Hematopoietic multipotent progenitor cell treated with erythropoietin and hydrocortisone succinate and interleukin-3 and kit ligand, for 17 days (in vitro differentiated cells): ENCODE measurements at regions not wholly inside any gene's neighbourhood (a gene's known extent, or its start where the extent isn't known, plus 50 kb on each side); places are given as distances from the start of the nearest gene placed in this dataset.

Experiments
- DNase-seq: peaks from one replicate; pipeline ENCODE4 v3.0.0-alpha.2; 2015; ENCODE audit warnings: low spot score

DNA sequence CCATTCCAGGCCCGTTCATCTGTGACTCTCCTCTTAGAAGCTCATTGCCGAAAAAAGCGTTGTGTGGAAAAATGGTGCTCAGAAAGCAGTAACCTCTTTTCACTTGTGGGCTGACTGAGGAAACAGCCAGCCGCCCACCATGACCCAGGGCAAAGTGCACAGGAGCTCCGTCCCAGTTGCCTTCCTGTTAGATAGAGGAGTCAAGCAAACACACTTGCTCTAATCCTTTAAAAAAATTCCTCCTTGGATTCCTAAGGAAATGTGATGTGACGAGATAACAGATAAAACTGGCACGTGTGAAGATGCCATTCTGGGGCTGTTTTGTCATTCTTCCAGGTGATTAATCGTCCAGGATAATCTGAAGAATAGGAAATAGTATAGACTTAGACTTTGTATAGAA is 396.8 kb upstream of the DDHD1 start:
- no peak for DNase-seq

DNA sequence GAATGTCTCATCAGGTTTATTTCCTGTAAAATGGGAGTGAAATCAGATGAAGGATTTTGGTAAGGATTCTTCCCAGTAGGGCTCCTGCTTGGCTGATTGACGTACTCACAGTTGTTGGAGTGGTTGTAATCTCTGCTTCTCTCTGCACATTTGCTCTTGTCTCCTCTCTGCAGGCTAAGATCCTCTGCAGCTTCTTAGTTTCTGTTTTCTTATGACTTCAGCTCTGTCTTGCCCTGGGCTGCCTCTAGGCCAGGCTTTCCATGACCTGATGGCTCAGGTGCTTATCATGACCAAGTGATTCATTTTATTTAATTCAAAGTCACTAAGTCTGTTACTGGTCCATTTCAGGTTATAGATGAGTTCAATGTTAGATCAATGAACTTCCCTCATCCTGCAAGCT is 394.5 kb upstream of the DDHD1 start:
- DNase-seq: no peak

DNA sequence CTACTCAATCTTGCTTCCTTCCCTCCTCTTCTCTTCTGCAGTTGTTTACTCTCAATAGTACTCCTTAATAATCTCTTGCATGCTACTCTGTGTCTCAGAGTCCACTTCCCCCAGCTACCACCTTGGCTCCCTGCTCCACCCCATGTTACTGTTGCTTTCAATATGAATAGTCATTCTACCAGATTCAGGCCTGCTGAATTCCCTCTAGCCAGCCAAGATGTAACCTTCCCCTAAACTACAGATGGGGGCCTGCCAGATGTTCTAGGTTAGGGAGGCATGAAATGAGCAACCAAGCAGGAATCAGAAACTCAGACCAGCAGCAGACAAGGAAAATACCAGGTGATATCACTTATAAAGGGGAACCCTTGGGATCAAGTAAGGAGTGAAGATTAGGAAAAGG is 392.1 kb upstream of the DDHD1 start:
- no peak for DNase-seq

DNA sequence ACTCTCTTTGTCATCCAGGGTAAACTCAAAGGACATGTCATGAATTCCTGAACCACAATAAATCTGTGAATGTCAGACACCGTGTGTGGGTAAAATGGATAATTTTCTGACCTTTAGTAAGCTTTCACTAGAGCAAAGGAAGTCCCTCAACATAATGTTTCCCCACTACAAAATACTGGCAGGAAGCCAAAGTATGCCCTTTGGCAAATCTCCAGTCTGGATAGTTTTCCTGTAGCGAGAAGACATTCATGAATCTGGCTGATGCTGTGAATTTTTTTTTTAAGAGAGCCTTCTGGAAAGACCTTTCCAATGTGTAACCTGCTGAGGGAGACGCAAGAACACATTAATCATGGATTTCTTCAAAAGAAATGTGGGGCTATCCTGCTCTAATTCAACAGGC is 389.6 kb upstream of the DDHD1 start:
- no peak for DNase-seq

DNA sequence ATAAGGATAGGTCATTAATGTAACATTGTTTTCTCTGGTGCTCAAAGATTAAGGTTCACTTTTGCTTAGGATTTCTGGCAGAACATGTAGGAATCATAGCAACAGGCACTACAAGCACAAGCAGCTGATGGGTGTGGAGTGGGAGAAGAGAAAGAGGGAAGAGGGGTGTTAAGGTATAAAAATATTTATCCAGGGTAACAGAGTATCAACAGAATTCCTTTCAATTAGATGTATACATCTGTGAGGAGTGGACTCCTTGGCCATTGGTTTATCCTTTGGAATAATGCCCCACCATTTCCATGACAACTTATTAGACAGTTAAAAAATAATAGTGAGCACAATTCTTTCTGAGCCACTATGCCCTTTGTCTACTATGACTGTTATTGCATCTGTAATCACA is 388.3 kb upstream of the DDHD1 start:
- DNase-seq: no peak

DNA sequence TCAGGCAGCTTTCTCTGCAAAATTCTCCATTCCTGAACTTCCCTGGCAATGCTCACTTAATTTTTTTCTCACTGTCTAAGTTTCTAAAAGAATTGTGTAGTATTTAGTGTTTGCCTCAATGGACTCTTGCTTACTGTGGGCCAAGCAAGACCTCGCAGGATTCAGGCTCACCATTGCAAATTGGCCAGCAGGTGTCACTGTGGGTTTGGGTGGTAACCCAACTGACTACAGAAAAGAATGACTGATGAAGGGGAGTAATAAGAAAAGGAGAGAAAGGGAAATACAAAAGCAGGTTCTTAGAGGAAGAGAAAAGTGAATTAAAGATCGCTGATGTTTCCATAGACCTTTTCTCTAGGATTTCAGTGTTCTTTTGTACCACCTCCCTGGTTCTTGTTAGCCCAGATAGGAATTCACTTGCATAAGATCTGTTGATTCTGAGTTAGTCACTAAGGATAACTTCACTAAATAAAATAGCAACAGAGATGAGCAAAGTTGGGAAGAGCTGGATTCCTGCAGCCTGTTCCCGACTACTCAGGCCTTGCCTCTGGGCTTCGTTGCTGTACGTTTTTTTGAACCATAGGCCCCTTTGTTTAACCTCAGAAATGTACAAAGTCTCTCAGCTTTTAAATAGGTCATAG is 386.5 kb upstream of the DDHD1 start:
- no peak for DNase-seq

DNA sequence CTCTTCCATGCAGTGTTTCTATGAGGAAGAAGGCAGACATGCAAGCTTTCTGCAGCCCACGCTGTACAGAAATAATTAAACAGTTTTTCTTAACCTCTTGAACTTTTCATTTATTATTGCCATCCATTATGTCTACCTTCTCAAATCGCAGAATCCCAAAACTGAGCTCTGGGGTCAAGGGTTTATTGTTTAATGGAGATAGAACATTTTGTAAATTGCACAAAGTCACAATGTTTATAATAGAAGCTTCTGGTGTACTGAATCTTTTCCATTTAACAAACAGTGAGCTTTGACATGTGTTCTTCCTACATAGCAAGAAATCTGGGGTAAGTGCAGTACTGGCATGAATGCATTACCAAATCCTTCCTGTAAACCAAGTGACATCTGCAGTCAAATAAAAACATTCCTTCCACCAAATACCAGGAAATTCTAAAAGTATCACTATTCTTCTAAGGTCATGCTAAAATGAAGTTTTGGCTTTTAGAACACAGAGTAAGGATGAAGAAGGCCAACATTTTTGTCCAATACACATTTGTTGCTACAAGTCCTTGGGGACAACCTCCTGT is 385.3 kb upstream of the DDHD1 start:
- DNase-seq: no peak

DNA sequence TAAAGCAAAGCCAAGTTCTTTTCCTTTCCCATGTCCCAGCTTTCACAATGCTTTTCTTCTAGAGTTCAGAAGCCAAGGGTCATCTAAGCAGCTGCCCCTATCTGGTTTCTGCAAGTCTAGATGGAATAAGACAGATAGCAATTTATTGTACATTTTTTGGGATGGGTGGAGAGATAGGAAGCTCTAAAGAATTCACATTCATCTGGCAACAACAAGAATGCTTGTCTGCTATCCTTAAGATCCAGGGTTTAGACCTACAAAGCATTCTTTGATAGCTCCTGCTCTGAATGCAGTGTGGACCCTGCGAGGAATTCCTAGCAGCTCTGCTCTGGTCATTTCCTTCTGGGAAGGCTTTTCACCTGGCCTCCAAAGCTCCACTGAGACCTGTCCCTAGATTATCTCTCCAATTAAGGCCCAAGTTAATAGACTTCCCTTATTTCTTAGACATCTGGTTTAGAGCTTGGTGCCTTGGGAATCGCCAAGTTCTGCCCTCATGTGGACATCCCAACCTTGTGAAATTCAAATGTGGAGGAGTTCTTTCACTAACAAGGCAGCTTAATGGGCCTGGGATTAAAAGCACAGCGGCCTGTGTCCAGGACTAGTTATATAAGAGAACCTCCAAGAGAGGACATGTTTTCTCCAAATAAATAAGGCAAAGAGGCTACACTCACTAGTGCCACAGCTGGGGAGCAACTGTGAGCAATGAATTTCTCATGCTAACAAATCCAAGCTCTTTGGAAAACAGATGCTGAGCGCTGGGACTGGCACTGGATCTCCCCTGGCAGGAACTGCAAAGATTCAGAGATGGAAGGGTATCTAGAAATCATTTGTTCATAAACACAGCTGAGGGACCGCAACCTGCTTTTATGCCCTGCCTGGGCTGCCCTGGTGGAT is 384.5 kb upstream of the DDHD1 start:
- no peak for DNase-seq

DNA sequence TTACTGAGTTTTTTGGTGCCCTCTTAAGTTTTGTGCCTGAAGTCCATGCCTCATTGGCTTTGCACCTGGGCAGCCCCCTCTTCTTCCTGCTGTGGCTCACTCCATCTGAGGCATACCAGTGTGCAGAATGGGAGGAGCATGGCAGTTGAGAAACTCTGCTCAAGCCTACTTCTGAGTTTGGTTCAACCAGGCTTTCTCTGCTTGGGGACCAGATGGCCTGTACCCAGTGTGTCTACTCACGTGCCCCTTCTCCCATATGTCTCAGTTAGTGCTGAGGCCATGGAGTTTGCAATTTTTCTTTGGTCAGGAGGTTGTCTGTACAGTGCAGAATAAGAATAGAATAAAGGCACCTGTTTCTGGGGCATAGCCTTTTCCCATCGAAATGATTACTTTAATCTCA is 383.3 kb upstream of the DDHD1 start:
- no peak for DNase-seq

DNA sequence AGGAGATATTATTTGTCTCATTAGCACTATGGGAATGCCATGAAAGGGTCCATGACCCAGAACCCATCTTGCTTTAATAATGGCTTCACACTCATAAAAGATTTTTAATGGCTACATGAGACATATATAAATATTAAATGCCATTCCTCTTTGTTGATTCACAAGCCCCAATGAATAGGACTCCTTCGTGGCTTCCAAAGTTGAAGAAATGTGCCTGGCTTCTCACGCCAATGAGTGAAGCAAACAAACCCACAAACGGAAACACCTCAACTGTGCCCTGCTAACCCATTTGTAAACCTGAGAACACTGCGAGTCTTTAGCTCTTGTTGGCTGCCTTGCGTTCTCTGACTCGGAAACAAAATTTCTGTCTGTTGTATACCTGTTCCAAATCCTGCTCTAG is 381.7 kb upstream of the DDHD1 start:
- no peak for DNase-seq

DNA sequence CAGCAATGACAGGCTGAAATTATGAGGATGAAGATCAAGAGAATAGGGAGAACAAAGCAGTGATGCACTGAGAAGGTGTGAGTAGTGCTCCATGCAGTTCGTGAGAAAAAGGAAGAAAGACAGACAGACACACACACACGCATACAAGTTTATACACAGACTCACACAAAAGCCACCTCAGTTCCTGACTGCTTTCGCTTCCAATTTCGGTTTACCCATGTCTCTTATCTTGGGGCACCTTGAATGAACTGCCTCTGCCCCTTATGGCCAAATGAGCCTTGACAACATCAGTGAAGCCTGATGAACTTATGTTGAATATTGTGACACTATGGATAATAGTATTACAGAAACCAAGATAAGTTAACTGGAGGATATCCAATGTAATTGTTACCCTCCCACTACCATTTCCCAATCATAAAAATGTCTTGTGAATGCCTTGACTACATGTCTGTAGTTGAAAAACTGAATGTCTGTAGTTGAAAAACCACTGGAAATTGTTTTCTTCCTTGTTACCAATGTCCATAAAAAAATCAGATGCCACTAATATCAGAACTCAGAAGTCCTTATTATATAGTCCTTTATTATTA is 380.4 kb upstream of the DDHD1 start:
- no peak for DNase-seq

DNA sequence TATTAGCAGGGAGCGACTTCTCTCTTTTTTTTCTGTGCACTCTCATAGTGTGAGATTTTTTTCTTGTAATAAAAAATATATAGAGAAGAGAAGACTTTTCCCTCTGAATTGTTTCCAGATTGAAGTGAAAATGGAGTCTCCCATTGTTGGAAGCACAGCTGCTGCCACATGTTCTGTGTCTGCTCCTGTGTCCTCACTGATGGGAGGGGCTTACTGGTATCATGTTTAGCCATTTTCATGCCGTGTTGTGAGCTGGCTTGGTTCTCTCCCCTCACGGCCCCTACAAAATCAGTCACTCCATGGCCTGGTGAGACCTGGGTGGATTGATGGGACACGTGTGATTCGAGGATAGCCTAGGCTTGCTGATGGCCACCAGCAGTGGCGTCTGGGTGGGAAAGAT is 379.7 kb upstream of the DDHD1 start:
- no peak for DNase-seq

DNA sequence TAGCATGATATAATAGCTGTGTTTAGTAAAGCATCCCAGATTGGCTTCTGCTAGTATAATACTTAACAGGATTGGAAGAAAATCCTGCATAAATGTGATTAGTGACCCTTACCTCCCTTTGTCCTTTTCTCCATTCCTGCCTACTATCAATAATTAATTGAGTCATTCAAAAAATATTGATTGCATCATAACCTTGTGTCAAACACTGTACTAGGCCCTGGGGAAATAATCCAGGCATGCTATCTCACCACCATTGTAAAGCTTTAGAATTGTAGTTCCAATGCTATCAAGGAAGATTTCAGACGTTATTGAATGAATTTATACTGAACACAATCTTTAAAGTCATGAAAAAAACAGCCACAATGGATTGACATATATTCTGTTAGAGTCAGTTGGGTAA is 378.6 kb upstream of the DDHD1 start:
- no peak for DNase-seq

DNA sequence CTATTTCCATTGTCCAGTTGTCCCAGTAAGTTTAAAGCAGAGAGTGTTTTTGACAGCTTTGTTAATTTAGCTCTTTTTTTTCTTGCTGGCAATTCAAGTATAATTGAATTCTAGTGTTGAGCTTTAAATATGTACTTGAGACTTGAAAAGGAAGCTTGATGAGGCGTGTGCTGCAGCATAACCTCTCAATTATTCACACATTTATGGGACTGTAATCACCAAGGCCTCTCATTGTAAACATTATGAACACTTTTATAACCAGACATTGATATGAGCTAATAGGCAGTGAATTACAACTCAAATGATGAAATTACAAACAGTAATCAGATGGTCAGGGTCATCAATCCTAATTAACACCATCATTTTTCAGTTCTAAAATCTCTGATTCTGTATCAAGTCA is 378.0 kb upstream of the DDHD1 start:
- no peak for DNase-seq

DNA sequence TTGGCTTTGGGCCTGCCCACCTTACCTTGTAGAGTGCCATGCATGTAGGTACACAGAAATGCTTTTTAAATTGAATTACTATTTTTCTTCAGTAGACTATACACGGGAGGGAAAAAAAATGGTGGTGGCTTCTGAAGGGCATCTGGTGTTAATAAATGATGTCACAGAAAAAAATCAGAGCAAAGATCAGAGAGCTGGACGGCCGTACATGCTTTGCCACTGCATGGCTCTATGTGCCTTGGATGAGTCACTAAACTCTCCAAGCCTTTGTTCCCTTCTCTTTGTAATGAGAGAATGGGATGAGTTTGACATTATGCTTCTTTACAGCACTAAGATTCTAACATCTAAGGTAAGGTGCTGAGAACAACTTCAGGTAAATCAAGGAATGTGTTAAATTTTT is 376.4 kb upstream of the DDHD1 start:
- DNase-seq: no peak

DNA sequence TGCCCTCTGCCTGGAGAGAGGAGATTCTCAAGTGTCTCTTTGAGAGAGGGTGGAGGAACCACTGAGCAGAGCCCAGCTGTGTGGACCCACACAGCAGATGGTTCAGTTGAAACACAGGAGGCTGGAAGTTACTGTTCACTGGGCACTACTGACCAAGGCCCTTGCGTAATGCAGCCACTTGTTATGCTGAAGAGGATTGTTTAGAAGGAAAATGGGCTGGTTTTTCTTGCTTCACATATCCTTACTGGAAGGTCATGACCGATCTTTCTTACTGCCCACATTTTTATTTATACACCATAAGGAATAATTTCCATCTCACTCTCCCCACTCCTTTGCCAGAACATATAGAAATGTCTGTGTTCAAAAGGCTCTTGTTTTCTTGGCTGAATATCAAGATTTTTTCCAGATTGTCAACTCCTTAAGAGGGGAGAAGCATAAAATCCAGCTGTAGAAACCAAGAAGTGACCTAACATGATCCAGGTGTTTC is 375.1 kb upstream of the DDHD1 start:
- no peak for DNase-seq

DNA sequence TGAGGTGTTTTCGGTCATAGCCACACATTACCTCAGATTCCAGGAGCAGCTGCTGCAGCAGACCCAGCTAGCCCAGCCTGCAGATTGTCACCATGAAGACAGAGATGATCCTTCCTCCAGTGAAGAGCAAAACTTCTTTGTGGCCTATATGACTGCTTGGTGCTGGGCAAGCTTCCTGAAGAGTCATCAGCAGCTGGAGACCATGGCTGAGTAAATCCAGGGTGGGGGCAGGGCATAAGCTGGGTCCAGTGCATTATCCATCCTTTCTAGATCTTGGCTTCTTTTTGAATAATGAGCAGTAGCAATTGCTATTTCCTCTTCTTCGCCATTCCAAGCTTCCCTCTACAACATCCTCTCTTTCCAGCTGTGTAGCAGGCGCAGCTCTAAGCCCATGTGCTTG is 373.1 kb upstream of the DDHD1 start:
- DNase-seq: no peak

DNA sequence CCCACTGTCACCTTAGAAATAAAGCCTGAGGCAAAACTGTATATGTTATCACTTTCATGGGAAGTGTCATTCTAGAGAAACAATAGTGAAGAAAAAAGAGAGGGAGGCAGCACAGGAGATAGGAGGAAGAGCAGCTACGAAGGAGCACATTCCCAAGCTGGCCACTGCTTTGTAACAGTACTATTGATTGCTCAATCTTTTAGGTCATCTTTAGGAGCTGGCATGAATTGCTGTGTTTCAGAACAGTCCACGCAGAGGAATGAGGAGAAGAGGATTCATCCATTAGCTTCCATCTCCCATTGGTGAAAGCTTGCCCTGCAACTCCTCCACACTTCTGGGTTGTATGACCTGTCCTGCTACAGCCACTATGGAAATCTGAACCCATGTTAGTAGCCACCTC is 372.5 kb upstream of the DDHD1 start:
- DNase-seq: no peak

DNA sequence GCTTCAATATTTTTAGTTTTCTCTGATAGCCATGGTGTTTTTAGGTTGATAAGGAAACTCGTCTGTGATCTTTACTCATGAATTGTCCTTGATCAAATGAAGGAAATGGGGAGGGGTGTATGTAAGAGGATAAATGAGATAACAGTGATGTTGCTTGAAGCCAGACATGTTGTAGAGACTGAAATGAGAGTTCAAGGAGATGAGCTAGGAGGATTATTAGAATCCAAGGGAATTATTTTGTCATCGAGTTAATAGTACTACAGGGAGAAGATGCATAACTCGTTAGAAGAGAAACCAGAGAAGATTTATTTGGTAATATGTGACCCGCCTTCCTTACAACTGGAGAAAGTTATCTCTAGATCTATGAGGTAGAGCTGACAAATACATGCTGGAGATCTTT is 371.3 kb upstream of the DDHD1 start:
- DNase-seq: no peak

DNA sequence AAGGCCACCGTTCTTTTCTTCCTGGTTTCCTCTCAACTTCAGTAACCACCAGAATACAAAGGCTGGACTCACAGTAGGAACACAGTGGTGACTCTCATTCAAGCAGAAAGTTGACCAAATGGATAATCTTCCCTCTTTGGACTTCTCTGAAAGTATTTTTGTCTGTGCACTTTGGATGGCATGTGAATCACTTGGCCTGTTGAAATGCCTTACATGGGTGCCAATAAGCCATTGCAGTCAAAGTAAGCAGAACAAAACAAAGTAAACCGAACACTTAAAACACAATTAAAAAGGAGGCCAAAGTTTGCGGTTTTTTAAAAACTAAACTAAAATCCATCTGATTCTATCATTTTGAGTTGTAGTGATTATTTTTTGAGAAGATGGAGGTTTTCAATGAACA is 370.1 kb upstream of the DDHD1 start:
- DNase-seq: no peak

DNA sequence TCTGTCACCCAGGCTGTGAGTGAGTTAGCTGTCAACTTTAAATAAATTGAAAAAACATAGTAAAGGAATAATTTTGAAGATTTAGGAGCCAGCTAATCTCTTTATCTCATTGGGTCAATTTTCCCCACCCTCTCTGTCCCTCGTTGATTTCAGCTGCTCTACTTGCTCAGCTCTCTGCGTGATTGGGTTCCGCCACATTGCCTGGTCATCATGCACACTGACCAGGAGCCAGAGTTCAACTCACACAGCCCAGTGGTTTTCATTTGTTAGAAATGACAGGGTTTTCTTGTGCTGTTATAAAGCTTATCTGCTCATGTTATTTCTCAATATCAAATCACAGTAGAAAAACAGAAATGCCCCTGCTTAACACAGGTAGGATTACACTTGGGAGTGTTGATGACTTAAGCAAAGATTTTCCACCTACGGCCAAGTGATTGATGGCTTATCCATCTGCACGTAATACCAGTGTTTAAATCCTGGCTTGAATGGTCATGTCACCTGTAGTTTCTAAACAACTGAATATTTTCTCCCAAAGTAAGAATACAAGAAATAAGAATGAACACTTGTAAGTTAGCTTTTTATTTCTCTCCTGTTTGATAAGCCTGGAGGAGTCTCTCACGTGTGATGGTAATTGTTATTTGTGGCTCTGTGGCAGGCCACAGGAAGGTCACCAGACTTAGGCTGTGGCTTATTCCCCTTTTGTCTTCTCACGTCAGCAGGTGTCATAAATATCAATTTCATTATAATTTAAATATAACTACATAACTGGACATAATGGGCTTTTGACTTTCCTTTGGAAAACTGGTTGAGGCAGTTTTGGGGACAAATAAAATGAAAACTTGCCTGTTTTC is 367.2 kb upstream of the DDHD1 start:
- no peak for DNase-seq

DNA sequence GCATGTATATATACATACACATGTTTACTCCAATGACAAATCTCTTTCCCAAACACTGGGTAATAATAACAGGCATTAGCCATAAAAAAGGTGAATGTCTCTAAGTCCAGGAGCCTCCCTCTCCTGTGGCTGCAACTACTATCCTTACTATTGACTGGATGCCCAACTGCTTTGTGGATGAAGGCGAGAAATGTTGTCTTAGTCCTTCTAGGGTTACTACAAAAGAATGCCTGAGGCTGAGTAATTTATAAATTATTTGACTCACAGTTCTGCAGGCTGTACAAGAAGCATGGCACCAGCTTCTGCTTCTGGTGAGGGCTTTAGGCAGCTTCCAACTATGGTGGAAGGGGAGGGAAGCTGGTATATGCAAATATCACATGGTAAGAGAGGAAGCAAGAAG is 366.0 kb upstream of the DDHD1 start:
- DNase-seq: no peak
